Bronchial epithelial cell (primary cell): ENCODE measurements at regions not wholly inside any gene's neighbourhood (a gene's known extent, or its start where the extent isn't known, plus 50 kb on each side); places are given as distances from the start of the nearest gene placed in this dataset.

Source experiments
- DNase-seq: peaks from one replicate; pipeline ENCODE4 v3.0.0-alpha.2; 2010; ENCODE audit warnings: low read depth
- FAIRE-seq: peaks from 2 replicates; lab custom pipeline; 2011; peaks lifted over from hg19 to GRCh38; lab: Jason Lieb, UNC
- H3K27me3 ChIP-seq: 2 replicates; pipeline ENCODE4 v1.5.1; 2011; ENCODE audit warnings: low read length; ENCODE audit not compliant: control insufficient read depth, insufficient read depth
- H3K36me3 ChIP-seq: 2 replicates; pipeline ENCODE4 v1.5.1; 2011; ENCODE audit warnings: low read length; ENCODE audit not compliant: control insufficient read depth, insufficient read depth
- H3K4me3 ChIP-seq: 2 replicates; pipeline ENCODE4 v1.5.1; 2011; ENCODE audit warnings: mild to moderate bottlenecking, low read depth, low read length, control low read depth
- CTCF ChIP-seq: IDR thresholded peaks from 2 replicates; pipeline ENCODE4 v1.5.1; 2011; ENCODE audit warnings: mild to moderate bottlenecking, moderate library complexity, low read length, control low read depth, inconsistent platforms; ENCODE audit not compliant: insufficient read depth, severe bottlenecking

GRCh38 chr6:102520966-102521365 is 1127.5 kb downstream of the GRIK2 start:
- DNase-seq (no peak), FAIRE-seq (no peak)
- Histone ChIP-seq H3K36me3 (no peaks in the 10 kb centered on the region), H3K4me3 (no peak overlapping the region), H3K27me3 (no peaks in the 10 kb centered on the region)
- TF ChIP-seq CTCF = no peak

GRCh38 chr6:102517506-102517905 is 1124.0 kb downstream of the GRIK2 start:
- FAIRE-seq (no peak), DNase-seq (no peak)
- H3K4me3 ChIP-seq = no peak overlapping the region
- no peaks in the 10 kb centered on the region for H3K36me3 ChIP-seq
- no peak for TF ChIP-seq CTCF
- no peaks in the 10 kb centered on the region for H3K27me3 ChIP-seq

- no peak for TF ChIP-seq CTCF
- Histone ChIP-seq H3K27me3 (no peaks in the 10 kb centered on the region), H3K36me3 (no peaks in the 10 kb centered on the region), H3K4me3 (no peak overlapping the region)
- DNase-seq = no peak
- FAIRE-seq = no peak
Observed at GRCh38 chr6:102501615-102502014, 1108.1 kb downstream of the GRIK2 start.

GRCh38 chr6:102494808-102495207 is 1101.3 kb downstream of the GRIK2 start:
- DNase-seq (no peak), FAIRE-seq (no peak)
- Histone ChIP-seq H3K27me3 (no peaks in the 10 kb centered on the region), H3K36me3 (no peaks in the 10 kb centered on the region), H3K4me3 (no peak overlapping the region)
- TF ChIP-seq CTCF = no peak

- H3K36me3 ChIP-seq = no peaks in the 10 kb centered on the region
- H3K4me3 ChIP-seq = no peak overlapping the region
- no peak for DNase-seq
- H3K27me3 ChIP-seq = no peaks in the 10 kb centered on the region
- FAIRE-seq = no peak
- TF ChIP-seq CTCF = no peak
Observed at GRCh38 chr6:102493485-102493884, 1100.0 kb downstream of the GRIK2 start.

- FAIRE-seq = no peak
- no peaks in the 10 kb centered on the region for H3K36me3 ChIP-seq
- no peak for TF ChIP-seq CTCF
- no peaks in the 10 kb centered on the region for H3K27me3 ChIP-seq
- no peak overlapping the region for H3K4me3 ChIP-seq
- peak; percentile 59 for DNase-seq
Observed at GRCh38 chr6:102488729-102489128, 1095.2 kb downstream of the GRIK2 start.
